GM04504 (cell line): ENCODE measurements at regions not wholly inside any gene's neighbourhood (a gene's known extent, or its start where the extent isn't known, plus 50 kb on each side); places are given as distances from the start of the nearest gene placed in this dataset.

Experiments used
- DNase-seq: peaks from one replicate; pipeline ENCODE4 v3.0.0-alpha.2; 2012; ENCODE audit warnings: low read depth

- no peak for DNase-seq
Measured at GRCh38 chr6:56863366-56863765, 91.5 kb upstream of the BEND6 start.

- no peak for DNase-seq
Measured at GRCh38 chr6:56862415-56863175, 92.3 kb upstream of the BEND6 start.

GRCh38 chr6:56860475-56860874 is 94.4 kb upstream of the BEND6 start:
- DNase-seq, result no peak

- no peak for DNase-seq
Measured at GRCh38 chr6:56856036-56856580, 98.8 kb upstream of the BEND6 start.

- no peak for DNase-seq
Measured at GRCh38 chr6:56854086-56854485, 100.8 kb upstream of the BEND6 start.

- no peak for DNase-seq
Measured at GRCh38 chr6:56853541-56853940, 101.4 kb upstream of the BEND6 start.

- DNase-seq, result no peak
Measured at GRCh38 chr6:56852260-56853010, 102.5 kb upstream of the BEND6 start.

GRCh38 chr6:56851541-56852259 is 103.2 kb upstream of the BEND6 start:
- DNase-seq, result peak; percentile 69

- no peak for DNase-seq
Measured at GRCh38 chr6:56851074-56851473, 103.8 kb upstream of the BEND6 start.

- no peak for DNase-seq
Measured at GRCh38 chr6:56850626-56851025, 104.3 kb upstream of the BEND6 start.

- DNase-seq, result peak; percentile 42
Measured at GRCh38 chr6:56849896-56850295, 105.0 kb upstream of the BEND6 start.

- DNase-seq, result no peak
Measured at GRCh38 chr6:56848105-56848504, 106.8 kb upstream of the BEND6 start.

GRCh38 chr6:56845032-56845431 is 109.9 kb upstream of the BEND6 start:
- no peak for DNase-seq

GRCh38 chr6:56843476-56844349 is 111.2 kb upstream of the BEND6 start:
- no peak for DNase-seq

- DNase-seq, result no peak
Measured at GRCh38 chr6:56842686-56843475, 112.0 kb upstream of the BEND6 start.

GRCh38 chr6:56841751-56842150 is 113.2 kb upstream of the BEND6 start:
- DNase-seq, result no peak

GRCh38 chr6:56841381-56841749 is 113.5 kb upstream of the BEND6 start:
- DNase-seq, result no peak

GRCh38 chr6:56840467-56841380 is 114.2 kb upstream of the BEND6 start:
- DNase-seq, result peak; percentile 61

GRCh38 chr6:56839533-56840183 is 115.2 kb upstream of the BEND6 start:
- no peak for DNase-seq
